GM18505 (cell line): ENCODE measurements at regions not wholly inside any gene's neighbourhood (a gene's known extent, or its start where the extent isn't known, plus 50 kb on each side); places are given as distances from the start of the nearest gene placed in this dataset.
"Not testable (repeated sequence)": the region's sequence is repeated elsewhere in the genome, so short reads cannot be mapped to it uniquely, and the experiment has no call there.

Source experiments
- ATAC-seq: cut with Tn5 transposase; IDR thresholded peaks from one replicate; pipeline ENCODE4 v1.9.1; 2021; ENCODE audit not compliant: unreplicated experiment
- POLR2A ChIP-seq: IDR thresholded peaks from 4 replicates; pipeline ENCODE4 v1.6.1; 2011; ENCODE audit warnings: borderline replicate concordance; ENCODE audit not compliant: insufficient read depth, insufficient read length; ENCODE audit errors: extremely low read depth

GRCh38 chr6:27096834-27097511 lies 150.5 kb upstream of the PRSS16 start:
- TF ChIP-seq POLR2A, result no peak
- ATAC-seq, result no peak

- no peak for ATAC-seq
- no peak for TF ChIP-seq POLR2A
These were observed 148.5 kb upstream of the PRSS16 start for GRCh38 chr6:27098956-27099355.

- no peak for TF ChIP-seq POLR2A
- ATAC-seq, result no peak
These were observed 146.6 kb upstream of the PRSS16 start for GRCh38 chr6:27100921-27101320.

DNA sequence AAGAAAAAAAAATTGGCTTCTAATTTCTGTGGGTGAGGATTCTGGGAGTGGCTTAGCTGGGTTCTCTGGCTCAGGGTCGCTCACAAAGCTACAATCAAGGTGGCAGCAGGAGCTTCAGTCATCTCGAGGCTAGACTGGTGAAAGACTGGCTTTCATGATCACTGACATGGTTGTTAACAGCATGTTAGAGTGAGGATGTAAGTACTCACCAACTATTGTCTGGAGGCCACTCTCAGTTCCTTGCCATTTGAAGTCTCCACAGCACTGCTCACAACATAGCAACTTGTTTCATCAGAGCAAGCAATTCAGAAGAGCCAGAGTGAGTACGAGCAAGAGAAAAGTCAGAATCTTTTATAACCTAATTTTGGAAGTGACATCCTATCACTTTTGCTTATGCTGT lies 145.7 kb upstream of the PRSS16 start:
- no peak for TF ChIP-seq POLR2A
- ATAC-seq, result no peak

DNA sequence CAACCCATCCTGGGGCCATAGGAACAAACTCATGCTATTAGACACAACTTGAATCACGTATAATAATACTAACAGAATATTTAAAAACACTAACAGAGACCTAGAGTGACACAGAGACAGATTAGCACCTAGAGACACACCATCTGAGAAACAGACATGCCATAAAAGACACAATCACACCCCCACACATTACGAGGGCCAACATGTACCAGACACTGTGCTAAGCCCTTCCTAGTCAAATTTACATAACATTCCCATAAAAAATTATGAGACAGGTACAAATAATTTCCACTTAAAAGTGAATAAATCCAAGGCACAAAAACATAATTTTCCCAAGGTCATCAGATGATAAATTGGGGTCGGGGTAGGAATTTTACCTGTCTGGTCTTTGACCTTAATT lies 141.1 kb upstream of the PRSS16 start:
- no peak for TF ChIP-seq POLR2A
- no peak for ATAC-seq

DNA sequence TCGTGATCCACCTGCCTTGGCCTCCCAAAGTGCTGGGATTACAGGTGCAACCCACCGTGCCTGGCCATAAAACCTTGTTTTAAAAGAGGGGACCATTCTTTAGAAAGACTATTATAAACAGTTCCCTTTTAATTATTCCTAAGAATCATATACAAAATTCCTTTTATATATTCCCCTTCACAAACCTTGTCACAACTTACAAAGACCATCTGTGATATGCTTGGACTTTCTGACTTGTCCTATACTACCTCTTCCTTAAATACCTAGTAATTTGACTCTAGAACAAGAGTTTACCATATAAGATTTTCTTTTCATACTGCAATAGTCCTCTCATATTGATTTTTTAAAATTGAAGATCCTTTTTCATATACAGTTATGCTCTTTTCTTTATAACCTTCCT lies 135.8 kb upstream of the PRSS16 start:
- no peak for ATAC-seq
- no peak for TF ChIP-seq POLR2A

DNA sequence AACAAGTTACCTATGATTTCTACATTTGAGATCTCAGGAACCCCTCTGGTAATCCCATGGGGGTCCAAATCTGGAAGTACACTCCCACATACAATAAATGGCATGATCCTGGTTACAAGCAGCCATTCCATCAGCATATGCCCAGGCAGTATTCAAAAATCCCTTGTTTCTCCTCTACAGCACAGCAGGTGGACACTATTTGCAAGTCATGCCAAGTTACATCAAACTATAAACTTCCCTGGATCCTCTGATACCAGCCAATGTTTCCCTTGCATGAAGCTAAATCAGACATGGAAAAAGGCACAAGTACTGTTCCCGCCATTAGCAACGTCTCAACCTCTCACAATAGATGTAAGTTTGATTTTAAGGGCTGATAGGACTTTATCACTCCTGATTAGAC lies 134.5 kb upstream of the PRSS16 start:
- TF ChIP-seq POLR2A, result no peak
- ATAC-seq, result no peak

DNA sequence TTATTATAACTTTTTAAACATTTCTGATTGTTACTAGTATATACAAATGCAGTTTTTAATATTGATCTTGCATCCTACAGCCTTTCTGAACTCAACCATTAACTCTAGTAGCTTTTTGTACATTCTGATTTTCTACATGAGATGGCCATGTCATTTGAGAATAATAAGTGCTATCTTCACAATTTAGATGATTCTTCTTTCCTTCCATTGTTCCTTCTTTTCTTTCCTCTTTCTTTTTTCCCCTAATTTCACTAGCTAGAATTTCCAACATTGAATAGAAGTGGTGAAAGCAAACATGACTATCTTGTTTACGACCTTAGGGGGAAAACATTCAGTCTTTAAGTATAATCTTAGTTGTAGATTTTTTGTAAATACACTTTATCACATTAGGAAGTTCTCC lies 128.2 kb upstream of the PRSS16 start:
- no peak for ATAC-seq
- TF ChIP-seq POLR2A, result no peak

DNA sequence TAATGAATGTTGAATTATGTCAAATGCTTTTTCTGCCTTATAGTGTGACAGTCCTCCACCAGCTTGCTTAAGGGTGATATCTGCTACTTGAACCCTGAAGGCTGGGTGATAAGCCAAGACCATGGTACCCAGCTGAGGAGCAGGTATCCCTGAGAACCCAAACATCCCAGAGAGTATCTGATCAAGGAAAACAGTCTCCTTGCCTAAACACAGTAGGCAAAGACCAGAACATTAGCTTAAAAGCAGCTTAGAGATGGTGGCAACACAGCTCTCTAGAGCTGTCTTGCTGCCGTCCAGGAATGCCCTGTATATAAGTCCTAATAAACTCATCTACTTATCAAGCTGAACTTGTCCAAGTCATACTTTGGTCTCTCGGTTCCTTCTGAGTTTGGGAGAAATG lies 127.7 kb upstream of the PRSS16 start:
- no peak for TF ChIP-seq POLR2A
- no peak for ATAC-seq

GRCh38 chr6:27121640-27122039 lies 125.9 kb upstream of the PRSS16 start:
- ATAC-seq, result no peak
- TF ChIP-seq POLR2A, result no peak

GRCh38 chr6:27124252-27124657 lies 123.2 kb upstream of the PRSS16 start:
- ATAC-seq, result no peak
- TF ChIP-seq POLR2A, result no peak

- ATAC-seq, result no peak
- no peak for TF ChIP-seq POLR2A
These were observed 121.3 kb upstream of the PRSS16 start for GRCh38 chr6:27126046-27126814.

- TF ChIP-seq POLR2A, result no peak
These were observed 120.5 kb upstream of the PRSS16 start for GRCh38 chr6:27126815-27127537.

GRCh38 chr6:27127874-27128273 lies 119.6 kb upstream of the PRSS16 start:
- not testable (repeated sequence) for ATAC-seq

More at GRCh38 chr6:27126815-27127537, 120.5 kb upstream of the PRSS16 start:
- ATAC-seq, result no peak

GRCh38 chr6:27128311-27129094 lies 119.0 kb upstream of the PRSS16 start:
- ATAC-seq, result no peak
- TF ChIP-seq POLR2A, result no peak
